ENCODE measurements at regions not wholly inside any gene's neighbourhood (a gene's known extent, or its start where the extent isn't known, plus 50 kb on each side); places are given as distances from the start of the nearest gene placed in this dataset.

- H3K27me3 ChIP-seq (replicated peaks; ENCODE audit: control insufficient read depth, insufficient read depth, low read length): no peaks in the 10 kb centered on the region
- no peak for DNase-seq (ENCODE audit: low read depth)
- no peaks in the 10 kb centered on the region for H3K36me3 ChIP-seq (ENCODE audit: control insufficient read depth, insufficient read depth, low read length, severe bottlenecking)
- H3K9me3 ChIP-seq (ENCODE audit: control insufficient read depth, low read length): peaks cover 7% of the 10 kb centered on the region
- H3K4me3 ChIP-seq (ENCODE audit: low read length): no peak overlapping the region
- no peak overlapping the region for H3K9ac ChIP-seq (ENCODE audit: low read length)
- H3K4me1 ChIP-seq (ENCODE audit: control insufficient read depth, insufficient read depth, low read length): no peaks in the 10 kb centered on the region
These were observed 311.6 kb downstream of the KCNRG start for GRCh38 chr13:50326811-50327210.

GRCh38 chr13:50334115-50334778 is 319.0 kb downstream of the KCNRG start:
- H3K4me1 ChIP-seq (ENCODE audit: control insufficient read depth, insufficient read depth, low read length): no peaks in the 10 kb centered on the region
- no peaks in the 10 kb centered on the region for H3K9me3 ChIP-seq (ENCODE audit: control insufficient read depth, low read length)
- no peak overlapping the region for H3K9ac ChIP-seq (ENCODE audit: low read length)
- H3K4me3 ChIP-seq (ENCODE audit: low read length): no peak overlapping the region
- no peaks in the 10 kb centered on the region for H3K36me3 ChIP-seq (ENCODE audit: control insufficient read depth, insufficient read depth, low read length, severe bottlenecking)
- H3K27me3 ChIP-seq (replicated peaks; ENCODE audit: control insufficient read depth, insufficient read depth, low read length): no peaks in the 10 kb centered on the region
- DNase-seq (ENCODE audit: low read depth): no peak

- H3K4me1 ChIP-seq (ENCODE audit: control insufficient read depth, insufficient read depth, low read length): no peaks in the 10 kb centered on the region
- DNase-seq (ENCODE audit: low read depth): peak; percentile 7
- no peaks in the 10 kb centered on the region for H3K36me3 ChIP-seq (ENCODE audit: control insufficient read depth, insufficient read depth, low read length, severe bottlenecking)
- no peak overlapping the region for H3K4me3 ChIP-seq (ENCODE audit: low read length)
- H3K27me3 ChIP-seq (replicated peaks; ENCODE audit: control insufficient read depth, insufficient read depth, low read length): no peaks in the 10 kb centered on the region
- no peak overlapping the region for H3K9ac ChIP-seq (ENCODE audit: low read length)
- no peaks in the 10 kb centered on the region for H3K9me3 ChIP-seq (ENCODE audit: control insufficient read depth, low read length)
These were observed 319.7 kb downstream of the KCNRG start for GRCh38 chr13:50334944-50335343.

GRCh38 chr13:50339271-50339670 is 324.0 kb downstream of the KCNRG start:
- DNase-seq (ENCODE audit: low read depth): no peak
- H3K9ac ChIP-seq (ENCODE audit: low read length): no peak overlapping the region
- H3K9me3 ChIP-seq (ENCODE audit: control insufficient read depth, low read length): peaks cover 5% of the 10 kb centered on the region
- peaks cover 3% of the 10 kb centered on the region for H3K4me1 ChIP-seq (ENCODE audit: control insufficient read depth, insufficient read depth, low read length)
- no peak overlapping the region for H3K4me3 ChIP-seq (ENCODE audit: low read length)
- no peaks in the 10 kb centered on the region for H3K36me3 ChIP-seq (ENCODE audit: control insufficient read depth, insufficient read depth, low read length, severe bottlenecking)
- no peaks in the 10 kb centered on the region for H3K27me3 ChIP-seq (replicated peaks; ENCODE audit: control insufficient read depth, insufficient read depth, low read length)

- H3K4me3 ChIP-seq (ENCODE audit: low read length): no peak overlapping the region
- no peaks in the 10 kb centered on the region for H3K36me3 ChIP-seq (ENCODE audit: control insufficient read depth, insufficient read depth, low read length, severe bottlenecking)
- no peak for DNase-seq (ENCODE audit: low read depth)
- H3K4me1 ChIP-seq (ENCODE audit: control insufficient read depth, insufficient read depth, low read length): peaks cover 3% of the 10 kb centered on the region
- no peak overlapping the region for H3K9ac ChIP-seq (ENCODE audit: low read length)
- H3K27me3 ChIP-seq (replicated peaks; ENCODE audit: control insufficient read depth, insufficient read depth, low read length): no peaks in the 10 kb centered on the region
- H3K9me3 ChIP-seq (ENCODE audit: control insufficient read depth, low read length): peaks cover 5% of the 10 kb centered on the region
These were observed 324.9 kb downstream of the KCNRG start for GRCh38 chr13:50340146-50340545.

GRCh38 chr13:50340551-50341287 is 325.5 kb downstream of the KCNRG start:
- DNase-seq (ENCODE audit: low read depth): no peak
- no peak overlapping the region for H3K9ac ChIP-seq (ENCODE audit: low read length)

GRCh38 chr13:50341526-50341925 is 326.3 kb downstream of the KCNRG start:
- H3K4me3 ChIP-seq (ENCODE audit: low read length): no peak overlapping the region
- no peaks in the 10 kb centered on the region for H3K27me3 ChIP-seq (replicated peaks; ENCODE audit: control insufficient read depth, insufficient read depth, low read length)
- no peaks in the 10 kb centered on the region for H3K36me3 ChIP-seq (ENCODE audit: control insufficient read depth, insufficient read depth, low read length, severe bottlenecking)
- H3K4me1 ChIP-seq (ENCODE audit: control insufficient read depth, insufficient read depth, low read length): peaks cover 3% of the 10 kb centered on the region
- H3K9ac ChIP-seq (ENCODE audit: low read length): no peak overlapping the region
- DNase-seq (ENCODE audit: low read depth): no peak
- peaks cover 5% of the 10 kb centered on the region for H3K9me3 ChIP-seq (ENCODE audit: control insufficient read depth, low read length)

More at GRCh38 chr13:50340551-50341287, 325.5 kb downstream of the KCNRG start:
- peaks cover 3% of the 10 kb centered on the region for H3K4me1 ChIP-seq (ENCODE audit: control insufficient read depth, insufficient read depth, low read length)
- no peaks in the 10 kb centered on the region for H3K27me3 ChIP-seq (replicated peaks; ENCODE audit: control insufficient read depth, insufficient read depth, low read length)
- H3K36me3 ChIP-seq (ENCODE audit: control insufficient read depth, insufficient read depth, low read length, severe bottlenecking): no peaks in the 10 kb centered on the region
- H3K4me3 ChIP-seq (ENCODE audit: low read length): no peak overlapping the region
- peaks cover 5% of the 10 kb centered on the region for H3K9me3 ChIP-seq (ENCODE audit: control insufficient read depth, low read length)

- H3K4me3 ChIP-seq (ENCODE audit: low read length): no peak overlapping the region
- peaks cover 3% of the 10 kb centered on the region for H3K4me1 ChIP-seq (ENCODE audit: control insufficient read depth, insufficient read depth, low read length)
- no peaks in the 10 kb centered on the region for H3K27me3 ChIP-seq (replicated peaks; ENCODE audit: control insufficient read depth, insufficient read depth, low read length)
- H3K9ac ChIP-seq (ENCODE audit: low read length): no peak overlapping the region
- peaks cover 5% of the 10 kb centered on the region for H3K9me3 ChIP-seq (ENCODE audit: control insufficient read depth, low read length)
- no peaks in the 10 kb centered on the region for H3K36me3 ChIP-seq (ENCODE audit: control insufficient read depth, insufficient read depth, low read length, severe bottlenecking)
- no peak for DNase-seq (ENCODE audit: low read depth)
These were observed 329.5 kb downstream of the KCNRG start for GRCh38 chr13:50344717-50345116.

- Histone ChIP-seq H3K9me3 (ENCODE audit: control insufficient read depth, low read length) (peaks cover 5% of the 10 kb centered on the region), H3K36me3 (ENCODE audit: control insufficient read depth, insufficient read depth, low read length, severe bottlenecking) (no peaks in the 10 kb centered on the region), H3K4me3 (ENCODE audit: low read length) (no peak overlapping the region), H3K9ac (ENCODE audit: low read length) (no peak overlapping the region), H3K4me1 (ENCODE audit: control insufficient read depth, insufficient read depth, low read length) (no peaks in the 10 kb centered on the region), H3K27me3 (replicated peaks; ENCODE audit: control insufficient read depth, insufficient read depth, low read length) (no peaks in the 10 kb centered on the region)
- DNase-seq (ENCODE audit: low read depth): no peak
These were observed 330.6 kb downstream of the KCNRG start for GRCh38 chr13:50345804-50346203.

GRCh38 chr13:50348371-50348770 is 333.1 kb downstream of the KCNRG start:
- Histone ChIP-seq H3K9me3 (ENCODE audit: control insufficient read depth, low read length) (no peaks in the 10 kb centered on the region), H3K9ac (ENCODE audit: low read length) (no peak overlapping the region), H3K27me3 (replicated peaks; ENCODE audit: control insufficient read depth, insufficient read depth, low read length) (no peaks in the 10 kb centered on the region), H3K4me3 (ENCODE audit: low read length) (no peak overlapping the region), H3K4me1 (ENCODE audit: control insufficient read depth, insufficient read depth, low read length) (peaks cover 5% of the 10 kb centered on the region), H3K36me3 (ENCODE audit: control insufficient read depth, insufficient read depth, low read length, severe bottlenecking) (no peaks in the 10 kb centered on the region)
- no peak for DNase-seq (ENCODE audit: low read depth)

- Histone ChIP-seq H3K36me3 (ENCODE audit: control insufficient read depth, insufficient read depth, low read length, severe bottlenecking) (no peaks in the 10 kb centered on the region), H3K9ac (ENCODE audit: low read length) (no peak overlapping the region), H3K4me3 (ENCODE audit: low read length) (peak overlapping the region; percentile 12), H3K9me3 (ENCODE audit: control insufficient read depth, low read length) (no peaks in the 10 kb centered on the region), H3K27me3 (replicated peaks; ENCODE audit: control insufficient read depth, insufficient read depth, low read length) (no peaks in the 10 kb centered on the region), H3K4me1 (ENCODE audit: control insufficient read depth, insufficient read depth, low read length) (peaks cover 26% of the 10 kb centered on the region)
- DNase-seq (ENCODE audit: low read depth): no peak
These were observed 337.7 kb downstream of the KCNRG start for GRCh38 chr13:50352720-50353480.
